Kidney capillary endothelial cell (primary cell): ENCODE measurements at regions not wholly inside any gene's neighbourhood (a gene's known extent, or its start where the extent isn't known, plus 50 kb on each side); places are given as distances from the start of the nearest gene placed in this dataset.

Experiments
- DNase-seq: peaks from one replicate; pipeline ENCODE4 v3.0.0-alpha.2; 2018; ENCODE audit warnings: low spot score

DNA sequence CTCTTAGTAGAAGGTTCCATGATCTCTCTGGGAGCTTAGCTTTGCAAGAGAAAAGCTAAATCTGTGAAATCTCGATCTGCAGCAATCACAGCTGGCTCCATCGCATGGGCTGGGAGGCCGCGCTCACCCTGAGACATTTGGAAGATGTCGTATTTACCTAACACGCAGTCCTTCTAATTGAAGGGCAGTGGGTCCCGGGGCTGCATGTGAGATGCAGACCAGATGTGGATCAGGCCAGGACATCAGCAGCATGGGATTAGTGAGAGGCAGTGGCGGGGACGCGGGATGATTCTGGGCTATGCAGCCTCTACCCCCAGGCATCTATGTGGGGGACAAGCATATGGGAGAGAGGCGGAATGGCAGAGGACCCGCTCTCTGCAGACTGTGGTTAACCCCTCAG, 312.4 kb upstream of the RTL1 start:
- no peak for DNase-seq

DNA sequence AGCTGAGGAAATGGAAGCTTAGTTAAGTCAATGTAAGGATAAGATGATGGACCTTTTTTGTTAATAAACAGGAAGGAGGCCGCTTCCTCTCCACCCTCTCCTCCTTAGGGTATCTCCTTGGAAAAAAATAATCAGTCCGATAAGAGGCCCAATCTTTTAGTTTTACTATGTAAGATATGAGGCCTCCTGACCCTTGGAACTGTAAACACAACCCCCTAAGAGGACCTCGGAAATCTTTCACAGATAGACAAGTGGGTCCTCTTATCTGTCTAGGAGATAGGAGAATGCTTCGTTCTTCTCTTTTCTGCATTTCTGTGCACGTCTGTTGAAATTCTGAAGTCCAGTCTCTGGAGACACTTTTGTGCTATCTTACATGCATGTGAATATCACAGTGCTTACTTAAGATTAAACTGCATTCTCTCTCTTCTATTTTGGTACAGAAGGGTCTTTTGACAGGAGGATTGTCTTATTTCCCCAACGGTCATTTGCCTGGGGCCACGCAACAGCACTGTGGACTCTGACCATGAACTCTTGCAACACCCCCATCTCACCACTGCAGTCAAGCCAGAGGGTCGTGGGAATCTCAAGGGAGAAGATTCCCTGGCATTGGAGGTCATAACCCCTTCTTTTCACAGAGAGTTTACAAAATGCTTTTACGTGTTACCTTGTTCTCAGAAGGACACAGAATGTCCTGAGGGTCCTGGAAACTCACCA, 313.0 kb upstream of the RTL1 start:
- DNase-seq = no peak

DNA sequence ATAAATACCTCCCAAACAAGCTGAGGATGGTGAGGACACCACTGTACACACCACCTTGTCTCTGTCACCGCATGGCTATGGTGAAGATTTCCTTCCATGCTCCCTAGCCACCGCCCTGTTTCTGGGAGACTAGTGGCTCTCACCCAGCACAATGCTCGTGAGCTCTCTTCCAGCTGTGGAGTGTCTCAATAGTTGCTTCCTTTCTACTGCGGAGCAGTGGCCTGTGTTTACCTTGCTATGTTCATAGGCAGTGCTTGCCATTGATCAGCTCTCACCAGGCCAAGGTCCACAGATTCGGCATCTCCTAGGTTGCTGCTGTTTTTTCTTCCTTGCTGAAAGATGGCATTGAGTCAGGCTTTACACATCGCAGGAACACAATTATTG, 313.6 kb upstream of the RTL1 start:
- DNase-seq = no peak

- DNase-seq = no peak
These were observed 314.3 kb upstream of the RTL1 start for GRCh38 chr14:101217616-101218371.

GRCh38 chr14:101219896-101220703, 316.6 kb upstream of the RTL1 start:
- no peak for DNase-seq

DNA sequence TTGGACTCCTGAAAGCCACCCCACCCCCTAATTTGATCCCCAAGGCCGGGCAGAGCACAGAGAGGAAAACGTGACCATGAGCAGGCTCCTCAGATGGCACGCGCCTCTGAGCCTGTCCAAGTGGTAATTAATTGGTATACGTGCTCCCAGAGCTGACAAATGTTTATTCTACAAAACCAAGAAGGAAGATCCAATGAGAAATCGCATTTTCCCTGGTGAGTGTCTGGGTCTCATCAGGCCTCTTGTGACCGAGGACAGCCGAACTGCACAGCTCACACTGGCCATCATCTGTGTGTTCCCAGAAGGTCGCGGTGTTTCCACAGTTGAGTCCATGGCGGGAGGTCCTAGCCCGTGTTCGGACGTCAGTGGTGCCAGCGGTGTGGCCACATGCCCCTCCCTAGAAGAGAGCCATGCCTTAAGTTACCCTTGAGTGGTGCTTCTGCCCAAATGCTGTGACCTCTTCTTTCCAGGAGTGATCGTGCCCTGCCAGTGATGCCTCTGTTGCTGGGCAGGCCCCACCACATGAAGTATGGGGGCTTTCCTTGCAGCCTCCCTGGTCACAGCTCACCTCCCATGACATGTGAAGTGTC, 317.5 kb upstream of the RTL1 start:
- DNase-seq = no peak

DNA sequence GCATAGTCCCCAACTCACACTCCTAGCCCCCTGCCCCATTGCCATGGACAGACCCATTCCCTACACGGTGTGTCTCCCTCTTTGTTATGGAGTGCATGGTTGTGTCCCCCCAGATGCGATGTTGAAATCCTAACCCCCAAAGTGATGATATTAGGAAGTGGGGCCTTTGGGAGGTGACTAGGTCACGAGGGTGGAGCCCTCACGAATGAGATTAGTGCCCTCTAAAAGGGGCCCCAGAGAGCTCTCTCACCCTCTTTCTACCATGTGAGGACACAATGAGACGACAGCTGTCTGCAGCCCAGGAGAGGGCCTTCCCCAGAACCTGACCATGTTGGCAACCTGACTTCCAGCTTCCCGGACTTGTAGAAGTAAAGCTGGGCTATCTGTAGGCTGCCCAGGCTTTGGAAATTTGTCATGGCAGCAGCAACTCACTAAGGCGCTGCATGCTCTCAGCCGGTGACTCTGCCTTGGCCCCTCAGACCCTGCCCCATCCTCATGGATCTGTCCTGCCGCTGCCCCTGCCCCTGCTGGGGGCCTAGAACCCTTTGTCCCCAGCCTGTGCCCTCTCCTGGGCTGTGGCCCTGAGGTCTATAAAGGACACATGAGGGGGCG, 318.1 kb upstream of the RTL1 start:
- DNase-seq = no peak

DNA sequence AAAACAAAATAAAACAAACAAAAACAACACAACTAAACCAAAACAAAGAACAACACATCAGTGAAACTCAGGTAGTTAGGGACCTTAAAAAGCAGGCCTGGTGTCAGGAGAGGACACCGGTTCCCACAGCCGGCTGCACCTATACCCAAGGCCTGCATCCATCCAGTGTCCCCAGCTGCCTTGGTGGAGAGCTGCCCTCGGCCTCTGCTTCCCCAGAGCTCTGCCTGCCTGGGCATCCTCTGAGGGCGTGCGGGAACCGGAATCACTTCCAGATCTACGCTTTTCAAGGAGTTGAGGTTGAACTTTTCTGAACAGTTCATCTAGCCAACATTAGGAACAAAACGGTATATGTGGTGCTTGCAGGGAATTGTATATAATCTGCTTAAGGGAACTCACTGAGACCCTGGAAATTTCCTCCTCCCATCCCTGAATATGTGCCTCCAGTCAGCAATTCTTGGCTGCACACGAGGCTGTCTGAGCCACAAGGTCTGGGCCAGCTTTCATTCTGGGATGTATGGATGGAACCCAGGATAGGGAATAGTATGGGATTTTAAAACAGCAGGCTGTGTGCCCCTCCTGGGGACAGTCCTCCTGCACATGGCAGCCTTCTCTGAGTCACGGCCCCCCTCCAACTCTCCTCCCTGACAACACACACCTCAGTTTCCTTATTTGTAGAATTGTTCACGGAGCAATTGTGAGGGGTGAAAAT, 319.0 kb upstream of the RTL1 start:
- no peak for DNase-seq

DNA sequence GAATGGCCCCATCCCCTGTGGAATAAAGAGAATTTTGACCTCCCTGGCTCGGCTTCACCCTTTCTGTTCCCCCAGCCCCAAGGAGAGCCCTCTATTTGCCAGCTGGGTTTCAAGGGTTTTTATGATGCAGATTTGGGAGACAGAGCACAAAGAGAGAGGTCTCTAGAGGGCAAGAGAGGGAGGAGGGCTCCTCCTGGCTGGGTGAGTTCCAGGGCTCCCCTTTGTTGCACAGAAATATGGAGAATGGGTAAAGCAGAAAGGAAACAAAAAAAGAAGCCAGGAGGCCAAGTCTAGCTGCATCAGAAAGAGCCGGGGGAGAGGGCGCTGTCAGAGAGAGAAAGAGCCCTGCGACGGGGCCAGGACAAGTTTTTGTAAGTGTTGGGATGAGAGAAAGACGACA, 319.6 kb upstream of the RTL1 start:
- DNase-seq = no peak

GRCh38 chr14:101223561-101224162, 320.1 kb upstream of the RTL1 start:
- no peak for DNase-seq

DNA sequence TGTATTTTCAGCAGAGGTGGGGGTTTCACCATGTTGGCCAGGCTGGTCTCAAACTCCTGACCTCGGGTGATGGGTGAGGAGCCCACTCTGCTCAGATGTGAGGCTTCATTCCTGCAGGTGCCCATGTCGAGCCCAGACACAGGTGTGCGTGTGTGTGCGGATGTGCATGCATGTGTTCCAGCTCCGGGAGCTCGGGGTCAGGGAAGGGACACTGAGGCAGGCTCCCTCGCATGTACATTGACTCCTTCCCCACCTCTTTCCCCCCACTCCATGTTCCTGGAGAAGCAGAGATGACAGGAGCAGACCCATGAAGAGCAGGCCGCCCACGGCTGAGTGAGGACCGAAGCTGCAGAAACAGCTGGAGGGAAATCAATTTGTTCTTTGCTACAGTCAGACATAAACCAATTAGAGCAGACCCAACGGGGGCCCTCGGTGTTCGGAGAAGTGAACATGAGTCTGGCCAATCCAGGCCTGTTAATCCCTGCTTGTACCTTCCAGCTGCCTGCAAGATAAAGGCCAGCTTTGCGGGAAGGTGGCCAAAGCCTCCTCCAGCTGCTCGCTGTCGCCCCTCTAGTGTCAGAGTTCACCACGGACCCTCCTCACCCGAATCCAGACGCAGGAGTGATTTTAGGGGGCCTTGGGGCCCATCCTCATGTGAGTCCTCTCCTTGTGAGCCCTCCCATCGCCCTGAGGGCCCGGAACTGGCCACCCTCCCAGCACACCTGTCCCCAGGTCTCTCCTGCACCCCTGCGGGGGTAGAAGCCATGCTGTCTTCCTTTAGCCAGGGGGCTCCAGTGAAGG, 321.0 kb upstream of the RTL1 start:
- DNase-seq = no peak

DNA sequence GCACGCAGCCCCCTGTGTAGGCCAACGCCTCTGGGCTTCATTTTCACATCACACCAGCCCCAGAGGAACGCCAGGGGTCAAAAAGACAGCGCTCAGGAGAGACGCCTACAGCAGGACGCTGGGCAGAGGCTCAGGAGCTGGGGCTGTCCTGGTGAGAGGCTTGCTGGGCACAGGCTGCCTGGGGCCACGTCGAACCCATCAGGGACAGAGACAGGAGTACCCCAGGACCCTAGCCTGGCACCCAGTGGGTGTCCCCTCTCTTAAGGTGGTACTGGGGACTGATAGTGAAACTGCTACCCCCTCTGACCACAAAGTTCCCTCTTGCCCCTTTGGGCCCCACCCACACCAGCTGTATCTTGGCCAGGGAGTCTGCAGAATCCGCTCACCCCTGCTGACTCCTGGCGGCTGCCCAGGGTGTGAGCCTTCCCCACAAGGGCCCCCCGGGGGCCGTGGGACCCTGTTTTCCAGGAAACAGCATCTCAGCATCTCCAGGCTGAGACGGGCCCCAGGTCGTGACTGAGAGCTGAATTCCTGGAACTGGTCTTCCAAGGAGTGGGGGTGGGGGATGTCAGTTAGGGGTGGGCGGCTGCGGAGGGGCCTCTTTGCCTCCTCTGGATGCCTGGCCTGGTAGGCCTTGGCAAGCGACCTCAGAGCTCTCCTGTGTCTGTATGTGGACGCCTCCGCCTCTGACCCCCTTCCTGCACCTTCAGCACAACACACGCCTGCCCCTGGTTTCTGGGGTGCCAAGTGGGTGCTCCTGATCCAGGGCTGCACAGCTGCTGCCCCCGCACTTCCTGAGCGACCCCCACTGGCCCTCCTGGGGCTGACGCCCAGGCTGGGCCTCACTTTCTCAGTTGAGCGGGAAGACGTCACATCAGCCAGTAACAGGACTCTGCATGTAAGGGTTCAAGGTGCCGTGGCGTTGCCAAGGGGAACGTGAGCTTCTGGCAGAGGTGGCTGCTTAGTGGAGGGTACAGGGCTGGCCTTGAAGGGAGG, 321.9 kb upstream of the RTL1 start:
- no peak for DNase-seq

DNA sequence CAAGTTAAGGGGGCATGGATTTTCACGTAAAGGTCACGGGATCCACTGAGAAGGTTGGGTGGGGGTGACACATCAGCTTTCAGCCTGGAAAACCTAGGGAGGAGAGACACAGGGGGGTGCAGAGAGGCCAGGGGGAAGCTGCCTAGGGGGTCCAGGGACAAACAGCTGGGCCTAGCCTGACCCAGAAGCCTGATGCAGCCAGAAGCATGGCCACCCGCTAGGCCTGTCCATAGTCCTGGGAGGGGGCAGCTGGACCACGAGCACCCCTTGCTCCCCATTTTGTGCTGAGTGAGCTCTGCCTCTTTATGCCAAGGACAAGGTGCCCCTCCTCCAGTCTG, 322.7 kb upstream of the RTL1 start:
- no peak for DNase-seq

- no peak for DNase-seq
These were observed 323.3 kb upstream of the RTL1 start for GRCh38 chr14:101226603-101227425.

DNA sequence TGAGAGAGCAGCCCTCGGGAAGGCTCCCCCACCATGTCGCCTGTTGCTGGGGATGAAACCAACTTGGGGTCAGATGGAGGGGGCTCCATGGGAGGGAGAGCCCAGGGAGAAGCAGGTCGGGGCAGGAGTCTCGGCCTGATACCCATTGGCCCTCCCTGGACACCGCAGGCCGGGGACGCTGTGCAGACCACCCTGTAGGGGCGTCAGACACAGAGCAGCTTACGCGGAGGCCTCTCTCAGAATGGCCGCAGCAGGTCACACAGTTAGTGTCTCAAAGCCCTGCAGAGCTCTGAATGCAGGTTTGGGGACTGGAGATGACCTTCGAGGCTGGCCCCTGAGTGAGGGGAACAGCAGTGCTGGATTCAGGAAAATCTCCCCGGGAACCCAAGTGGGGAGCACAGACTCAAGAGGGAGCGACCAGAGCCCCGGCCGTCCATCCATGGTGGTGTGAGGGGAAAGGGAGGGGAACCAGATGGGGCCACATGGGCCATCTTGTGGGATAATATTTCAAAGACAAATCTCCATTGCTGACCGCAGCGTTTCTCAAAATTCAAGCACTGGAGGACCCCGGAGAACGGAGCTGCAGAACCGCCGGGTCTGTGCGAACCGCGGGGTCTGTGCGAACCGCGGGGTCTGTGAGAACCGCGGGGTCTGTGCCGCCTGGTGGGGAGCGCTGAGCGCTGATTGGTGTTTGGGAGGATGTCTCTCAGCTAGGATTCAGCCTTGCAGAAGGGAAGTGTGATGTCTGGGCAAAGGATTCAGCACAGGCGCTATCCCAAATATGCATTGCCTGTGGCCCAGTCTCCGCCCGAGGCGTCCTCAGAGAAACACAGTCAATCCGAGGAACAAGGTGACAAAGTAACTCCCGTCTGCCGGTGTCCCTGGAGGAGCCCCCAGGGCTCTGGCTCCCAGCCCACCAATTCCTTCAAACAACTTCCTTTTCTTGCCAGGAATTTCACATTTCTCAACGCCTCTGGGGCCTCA, 324.4 kb upstream of the RTL1 start:
- DNase-seq = no peak

DNA sequence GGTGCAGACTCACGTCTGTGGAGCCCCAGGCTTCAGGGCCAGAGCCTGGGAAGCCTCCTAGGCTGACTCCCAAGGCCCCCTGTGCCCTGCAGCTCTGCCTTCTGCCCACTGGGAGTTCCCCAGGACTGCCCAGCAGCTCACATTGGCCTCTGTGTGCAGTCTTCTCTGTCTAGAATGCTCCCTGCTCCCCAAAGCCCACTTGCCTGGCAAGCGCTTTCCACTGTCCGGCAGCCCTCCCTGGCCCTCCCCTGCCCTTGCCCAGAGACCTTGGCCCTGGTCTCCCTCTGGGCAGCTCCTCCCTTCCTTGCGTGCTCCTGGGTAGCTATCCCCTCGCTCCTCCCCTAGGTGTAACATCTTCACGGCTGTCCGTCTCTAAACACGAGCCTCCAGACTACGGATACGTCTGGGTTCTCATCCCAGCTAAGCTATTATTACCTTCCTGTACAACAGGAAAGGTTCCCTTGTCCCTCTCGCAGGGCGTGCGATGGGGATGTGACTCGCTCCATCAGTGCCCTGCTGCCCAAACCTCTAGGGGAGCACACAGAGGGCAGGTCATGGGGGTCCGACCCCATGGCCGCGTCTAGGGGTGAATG, 325.5 kb upstream of the RTL1 start:
- no peak for DNase-seq

DNA sequence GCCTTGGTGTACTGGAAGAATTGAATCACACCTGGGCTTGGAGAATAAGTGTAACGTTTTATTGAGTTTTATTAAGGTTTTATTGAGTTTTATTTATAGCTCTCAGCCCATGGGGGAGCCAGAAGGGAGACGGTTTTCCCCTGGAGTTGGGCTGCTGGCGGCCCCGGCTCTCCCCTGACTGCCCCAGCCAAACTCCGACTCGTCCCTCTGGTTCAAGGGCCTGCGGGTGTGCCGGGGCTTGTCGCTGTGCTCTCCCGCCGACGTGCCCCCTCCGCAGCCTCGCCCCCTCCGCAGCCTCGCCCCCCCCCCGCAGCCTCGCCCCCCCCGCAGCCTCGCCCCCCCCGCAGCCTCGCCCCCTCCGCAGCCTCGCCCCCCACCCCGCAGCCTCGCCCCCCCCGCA, 326.1 kb upstream of the RTL1 start:
- no peak for DNase-seq
